CD4-positive, alpha-beta T cell treated with Interleukin-12 subunit alpha and Interleukin-12 subunit beta, for 1 hour (primary cell): ENCODE measurements at regions not wholly inside any gene's neighbourhood (a gene's known extent, or its start where the extent isn't known, plus 50 kb on each side); places are given as distances from the start of the nearest gene placed in this dataset.

ENCODE experiments used
- DNase-seq: peaks from one replicate; pipeline ENCODE4 v3.0.0-alpha.2; 2020

GRCh38 chr11:109814824-109815223 is 278.4 kb upstream of the ZC3H12C start:
- DNase-seq: no peak

- DNase-seq: no peak
Measured at GRCh38 chr11:109815500-109816150, 277.6 kb upstream of the ZC3H12C start.

- peak; percentile 1 for DNase-seq
Measured at GRCh38 chr11:109818290-109818689, 274.9 kb upstream of the ZC3H12C start.

GRCh38 chr11:109819410-109819809 is 273.8 kb upstream of the ZC3H12C start:
- no peak for DNase-seq

GRCh38 chr11:109821511-109821910 is 271.7 kb upstream of the ZC3H12C start:
- DNase-seq: no peak

GRCh38 chr11:109822436-109823102 is 270.6 kb upstream of the ZC3H12C start:
- DNase-seq: no peak

GRCh38 chr11:109828387-109828786 is 264.8 kb upstream of the ZC3H12C start:
- no peak for DNase-seq

- DNase-seq: no peak
Measured at GRCh38 chr11:109838026-109838425, 255.2 kb upstream of the ZC3H12C start.

- DNase-seq: no peak
Measured at GRCh38 chr11:109845437-109845836, 247.8 kb upstream of the ZC3H12C start.

- no peak for DNase-seq
Measured at GRCh38 chr11:109847621-109848020, 245.6 kb upstream of the ZC3H12C start.

GRCh38 chr11:109849051-109849450 is 244.1 kb upstream of the ZC3H12C start:
- no peak for DNase-seq

- DNase-seq: no peak
Measured at GRCh38 chr11:109849946-109850345, 243.2 kb upstream of the ZC3H12C start.

- DNase-seq: no peak
Measured at GRCh38 chr11:109851780-109852390, 241.3 kb upstream of the ZC3H12C start.

GRCh38 chr11:109853156-109853776 is 239.9 kb upstream of the ZC3H12C start:
- DNase-seq: peak; percentile 4

- DNase-seq: no peak
Measured at GRCh38 chr11:109854731-109855130, 238.5 kb upstream of the ZC3H12C start.

GRCh38 chr11:109856928-109857327 is 236.3 kb upstream of the ZC3H12C start:
- DNase-seq: no peak

GRCh38 chr11:109857637-109858036 is 235.6 kb upstream of the ZC3H12C start:
- DNase-seq: no peak

- no peak for DNase-seq
Measured at GRCh38 chr11:109858152-109858551, 235.0 kb upstream of the ZC3H12C start.

GRCh38 chr11:109859045-109859724 is 234.0 kb upstream of the ZC3H12C start:
- no peak for DNase-seq

GRCh38 chr11:109862835-109863234 is 230.4 kb upstream of the ZC3H12C start:
- DNase-seq: no peak

- no peak for DNase-seq
Measured at GRCh38 chr11:109864151-109864661, 229.0 kb upstream of the ZC3H12C start.

- DNase-seq: no peak
Measured at GRCh38 chr11:109864834-109865547, 228.2 kb upstream of the ZC3H12C start.
